Brain microvascular endothelial cell (primary cell): ENCODE measurements at regions not wholly inside any gene's neighbourhood (a gene's known extent, or its start where the extent isn't known, plus 50 kb on each side); places are given as distances from the start of the nearest gene placed in this dataset.

Experiments used
- DNase-seq: peaks from one replicate; pipeline ENCODE4 v3.0.0-alpha.2; 2020
- H3K27ac ChIP-seq: fragments of 250-450 bp; sonication (Bioruptor Pico); 2 replicates; pipeline ENCODE4 v1.5.1; 2020; ENCODE audit warnings: mild to moderate bottlenecking, moderate library complexity
- H3K27me3 ChIP-seq: fragments of 250-450 bp; sonication (Bioruptor Pico); replicated peaks from 2 replicates; pipeline ENCODE4 v1.5.1; 2020; ENCODE audit warnings: mild to moderate bottlenecking
- H3K36me3 ChIP-seq: fragments of 250-450 bp; sonication (Bioruptor Pico); replicated peaks from 2 replicates; pipeline ENCODE4 v1.5.1; 2020; ENCODE audit warnings: mild to moderate bottlenecking
- H3K4me3 ChIP-seq: 2 replicates; pipeline ENCODE4 v1.5.1; 2011; ENCODE audit warnings: low read depth, mild to moderate bottlenecking, control low read depth, low read length, moderate library complexity
- CTCF ChIP-seq: IDR thresholded peaks from 2 replicates; pipeline ENCODE4 v1.5.1; 2011; ENCODE audit warnings: low read depth, mild to moderate bottlenecking, moderate library complexity, low read length, control low read depth, inconsistent platforms; ENCODE audit errors: missing control alignments
- in situ Hi-C: cut with HindIII; loops from 2 replicates; pipeline ENCODE4 v1.10.0; 2017; ENCODE audit warnings: low sequenced_read_pairs, low pct_ligation_motif_present

GRCh38 chr10:106439366-106439765 lies 725.1 kb downstream of the SORCS1 start:
- in situ Hi-C loops: no loop called here
- H3K27me3 ChIP-seq: no peaks in the 10 kb centered on the region
- H3K4me3 ChIP-seq: no peak overlapping the region
- TF ChIP-seq CTCF: no peak
- no peak for DNase-seq
- H3K27ac ChIP-seq: no peak overlapping the region
- no peaks in the 10 kb centered on the region for H3K36me3 ChIP-seq

GRCh38 chr10:106438386-106438785 lies 726.1 kb downstream of the SORCS1 start:
- no peaks in the 10 kb centered on the region for H3K36me3 ChIP-seq
- no peaks in the 10 kb centered on the region for H3K27me3 ChIP-seq
- TF ChIP-seq CTCF: no peak
- DNase-seq: no peak
- H3K4me3 ChIP-seq: no peak overlapping the region
- in situ Hi-C loops: no loop called here
- H3K27ac ChIP-seq: no peak overlapping the region

- in situ Hi-C loops: no loop called here
- TF ChIP-seq CTCF: no peak
Measured at GRCh38 chr10:106436123-106436715, 728.3 kb downstream of the SORCS1 start.

GRCh38 chr10:106435081-106435480 lies 729.4 kb downstream of the SORCS1 start:
- no peaks in the 10 kb centered on the region for H3K27me3 ChIP-seq
- H3K4me3 ChIP-seq: no peak overlapping the region
- H3K27ac ChIP-seq: no peak overlapping the region
- no peak for TF ChIP-seq CTCF
- no peak for DNase-seq
- in situ Hi-C loops: no loop called here
- H3K36me3 ChIP-seq: no peaks in the 10 kb centered on the region

More at GRCh38 chr10:106436123-106436715, 728.3 kb downstream of the SORCS1 start:
- Histone ChIP-seq H3K4me3 (no peak overlapping the region), H3K27ac (no peak overlapping the region), H3K36me3 (no peaks in the 10 kb centered on the region), H3K27me3 (no peaks in the 10 kb centered on the region)
- no peak for DNase-seq

- TF ChIP-seq CTCF: no peak
- Histone ChIP-seq H3K27ac (peak overlapping the region; percentile 74), H3K36me3 (no peaks in the 10 kb centered on the region), H3K27me3 (no peaks in the 10 kb centered on the region), H3K4me3 (no peak overlapping the region)
- in situ Hi-C loops: no loop called here
- no peak for DNase-seq
Measured at GRCh38 chr10:106424981-106425380, 739.5 kb downstream of the SORCS1 start.

GRCh38 chr10:106424054-106424453 lies 740.5 kb downstream of the SORCS1 start:
- DNase-seq: no peak
- Histone ChIP-seq H3K36me3 (no peaks in the 10 kb centered on the region), H3K4me3 (no peak overlapping the region), H3K27me3 (no peaks in the 10 kb centered on the region), H3K27ac (peak overlapping the region; percentile 87)
- TF ChIP-seq CTCF: no peak
- in situ Hi-C loops: no loop called here
